ENCODE measurements at regions not wholly inside any gene's neighbourhood (a gene's known extent, or its start where the extent isn't known, plus 50 kb on each side); places are given as distances from the start of the nearest gene placed in this dataset.
A peak's percentile ranks its signal among the peaks of the same experiment; 100 is the strongest.

DNA sequence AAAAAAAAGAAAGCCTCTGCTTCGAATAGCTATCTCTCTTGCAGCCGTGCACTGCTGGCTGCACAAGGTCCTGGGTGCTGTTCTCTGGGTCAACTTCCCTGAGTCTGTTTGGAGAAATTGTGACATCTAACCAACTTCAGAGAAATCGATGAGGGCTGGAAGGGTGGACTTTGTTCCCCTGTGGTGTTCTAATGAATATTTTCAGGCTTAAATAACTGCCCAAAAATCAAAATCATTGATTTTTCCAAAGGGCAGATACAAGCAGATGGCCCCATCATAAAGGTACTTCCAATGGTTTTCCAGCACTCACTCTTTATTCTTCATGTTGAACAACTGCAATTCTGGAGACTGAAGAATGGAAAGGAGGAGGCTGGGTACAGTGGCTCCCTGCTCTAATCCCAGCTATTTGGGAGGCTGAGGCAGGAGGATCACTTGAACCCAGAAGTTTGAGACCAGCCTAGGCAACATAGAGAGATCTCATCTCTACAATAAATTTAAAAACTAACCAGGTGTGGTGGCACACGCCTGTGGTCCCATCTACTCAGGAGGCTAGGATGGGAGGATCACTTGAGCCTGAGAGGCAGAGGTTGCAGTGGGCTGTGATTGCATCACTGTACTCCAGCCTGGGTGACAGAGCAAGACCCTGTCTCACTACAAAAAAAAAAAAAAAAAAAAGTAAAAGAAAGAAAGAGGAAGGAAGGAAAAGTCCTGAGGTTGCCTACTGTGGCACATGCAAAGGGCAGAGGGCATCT lies 59.1 kb downstream of the FOXA2 start (continued):
- TF ChIP-seq, protein P1, sequence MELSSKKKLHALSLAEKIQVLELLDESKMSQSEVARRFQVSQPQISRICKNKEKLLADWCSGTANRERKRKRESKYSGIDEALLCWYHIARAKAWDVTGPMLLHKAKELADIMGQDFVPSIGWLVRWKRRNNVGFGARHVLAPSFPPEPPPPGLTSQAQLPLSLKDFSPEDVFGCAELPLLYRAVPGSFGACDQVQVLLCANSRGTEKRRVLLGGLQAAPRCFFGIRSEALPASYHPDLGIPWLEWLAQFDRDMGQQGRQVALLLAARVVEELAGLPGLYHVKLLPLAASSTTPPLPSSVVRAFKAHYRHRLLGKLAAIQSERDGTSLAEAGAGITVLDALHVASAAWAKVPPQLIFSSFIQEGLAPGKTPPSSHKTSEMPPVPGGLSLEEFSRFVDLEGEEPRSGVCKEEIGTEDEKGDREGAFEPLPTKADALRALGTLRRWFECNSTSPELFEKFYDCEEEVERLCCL (CRISPR knock-in tag; IDR thresholded peaks at IDR 0.05; ENCODE audit: borderline replicate concordance), result 0 out of 2 replicates have a peak, but pooled peaks have one; percentile 9
- TF ChIP-seq, protein P2, sequence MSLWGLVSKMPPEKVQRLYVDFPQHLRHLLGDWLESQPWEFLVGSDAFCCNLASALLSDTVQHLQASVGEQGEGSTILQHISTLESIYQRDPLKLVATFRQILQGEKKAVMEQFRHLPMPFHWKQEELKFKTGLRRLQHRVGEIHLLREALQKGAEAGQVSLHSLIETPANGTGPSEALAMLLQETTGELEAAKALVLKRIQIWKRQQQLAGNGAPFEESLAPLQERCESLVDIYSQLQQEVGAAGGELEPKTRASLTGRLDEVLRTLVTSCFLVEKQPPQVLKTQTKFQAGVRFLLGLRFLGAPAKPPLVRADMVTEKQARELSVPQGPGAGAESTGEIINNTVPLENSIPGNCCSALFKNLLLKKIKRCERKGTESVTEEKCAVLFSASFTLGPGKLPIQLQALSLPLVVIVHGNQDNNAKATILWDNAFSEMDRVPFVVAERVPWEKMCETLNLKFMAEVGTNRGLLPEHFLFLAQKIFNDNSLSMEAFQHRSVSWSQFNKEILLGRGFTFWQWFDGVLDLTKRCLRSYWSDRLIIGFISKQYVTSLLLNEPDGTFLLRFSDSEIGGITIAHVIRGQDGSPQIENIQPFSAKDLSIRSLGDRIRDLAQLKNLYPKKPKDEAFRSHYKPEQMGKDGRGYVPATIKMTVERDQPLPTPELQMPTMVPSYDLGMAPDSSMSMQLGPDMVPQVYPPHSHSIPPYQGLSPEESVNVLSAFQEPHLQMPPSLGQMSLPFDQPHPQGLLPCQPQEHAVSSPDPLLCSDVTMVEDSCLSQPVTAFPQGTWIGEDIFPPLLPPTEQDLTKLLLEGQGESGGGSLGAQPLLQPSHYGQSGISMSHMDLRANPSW (CRISPR knock-in tag; IDR thresholded peaks at IDR 0.05; ENCODE audit: borderline replicate concordance), result 0 out of 2 replicates have a peak, but pooled peaks have one; percentile 73
- TF ChIP-seq ZNF333 (CRISPR knock-in tag; IDR thresholded peaks at IDR 0.05; ENCODE audit: borderline replicate concordance) (0 out of 2 replicates have a peak, but pooled peaks have one; percentile 34), ASH2L (IDR thresholded peaks at IDR 0.05; ENCODE audit: insufficient read length, low read depth, low read length) (peak; percentile 51), ZNF121 (CRISPR knock-in tag; IDR thresholded peaks at IDR 0.05) (0 out of 2 replicates have a peak, but pooled peaks have one; percentile 43), GFI1 (CRISPR knock-in tag; IDR thresholded peaks at IDR 0.05; ENCODE audit: borderline replicate concordance) (peak; percentile 88), ELF4 (CRISPR knock-in tag; IDR thresholded peaks at IDR 0.05; ENCODE audit: borderline replicate concordance) (no peak), ZNF761 (CRISPR knock-in tag; conservative IDR thresholded peaks at IDR 0.05) (peak; percentile 79; the same call in 1 of the 2 replicates), ZEB1 (IDR thresholded peaks at IDR 0.05; ENCODE audit: insufficient replicate concordance, low read depth) (peak; percentile 89), PHF21A (CRISPR knock-in tag; IDR thresholded peaks at IDR 0.05) (peak; percentile 95), ZSCAN20 (CRISPR knock-in tag; IDR thresholded peaks at IDR 0.05; ENCODE audit: borderline replicate concordance) (no peak; the same call in 1 of the 2 replicates), ZZZ3 (CRISPR knock-in tag; IDR thresholded peaks at IDR 0.05; ENCODE audit: borderline replicate concordance) (no peak)
- TF ChIP-seq, protein P3, sequence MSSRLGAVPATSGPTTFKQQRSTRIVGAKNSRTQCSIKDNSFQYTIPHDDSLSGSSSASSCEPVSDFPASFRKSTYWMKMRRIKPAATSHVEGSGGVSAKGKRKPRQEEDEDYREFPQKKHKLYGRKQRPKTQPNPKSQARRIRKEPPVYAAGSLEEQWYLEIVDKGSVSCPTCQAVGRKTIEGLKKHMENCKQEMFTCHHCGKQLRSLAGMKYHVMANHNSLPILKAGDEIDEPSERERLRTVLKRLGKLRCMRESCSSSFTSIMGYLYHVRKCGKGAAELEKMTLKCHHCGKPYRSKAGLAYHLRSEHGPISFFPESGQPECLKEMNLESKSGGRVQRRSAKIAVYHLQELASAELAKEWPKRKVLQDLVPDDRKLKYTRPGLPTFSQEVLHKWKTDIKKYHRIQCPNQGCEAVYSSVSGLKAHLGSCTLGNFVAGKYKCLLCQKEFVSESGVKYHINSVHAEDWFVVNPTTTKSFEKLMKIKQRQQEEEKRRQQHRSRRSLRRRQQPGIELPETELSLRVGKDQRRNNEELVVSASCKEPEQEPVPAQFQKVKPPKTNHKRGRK (CRISPR knock-in tag; IDR thresholded peaks at IDR 0.05), result 0 out of 2 replicates have a peak, but pooled peaks have one; percentile 10
- TF ChIP-seq, protein P4, sequence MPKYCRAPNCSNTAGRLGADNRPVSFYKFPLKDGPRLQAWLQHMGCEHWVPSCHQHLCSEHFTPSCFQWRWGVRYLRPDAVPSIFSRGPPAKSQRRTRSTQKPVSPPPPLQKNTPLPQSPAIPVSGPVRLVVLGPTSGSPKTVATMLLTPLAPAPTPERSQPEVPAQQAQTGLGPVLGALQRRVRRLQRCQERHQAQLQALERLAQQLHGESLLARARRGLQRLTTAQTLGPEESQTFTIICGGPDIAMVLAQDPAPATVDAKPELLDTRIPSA (CRISPR knock-in tag; IDR thresholded peaks at IDR 0.05; ENCODE audit: borderline replicate concordance), result no peak
- TF ChIP-seq, protein P5, sequence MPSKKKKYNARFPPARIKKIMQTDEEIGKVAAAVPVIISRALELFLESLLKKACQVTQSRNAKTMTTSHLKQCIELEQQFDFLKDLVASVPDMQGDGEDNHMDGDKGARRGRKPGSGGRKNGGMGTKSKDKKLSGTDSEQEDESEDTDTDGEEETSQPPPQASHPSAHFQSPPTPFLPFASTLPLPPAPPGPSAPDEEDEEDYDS (CRISPR knock-in tag; IDR thresholded peaks at IDR 0.05), result no peak; the same call in 1 of the 2 replicates
- TF ChIP-seq, protein P6, sequence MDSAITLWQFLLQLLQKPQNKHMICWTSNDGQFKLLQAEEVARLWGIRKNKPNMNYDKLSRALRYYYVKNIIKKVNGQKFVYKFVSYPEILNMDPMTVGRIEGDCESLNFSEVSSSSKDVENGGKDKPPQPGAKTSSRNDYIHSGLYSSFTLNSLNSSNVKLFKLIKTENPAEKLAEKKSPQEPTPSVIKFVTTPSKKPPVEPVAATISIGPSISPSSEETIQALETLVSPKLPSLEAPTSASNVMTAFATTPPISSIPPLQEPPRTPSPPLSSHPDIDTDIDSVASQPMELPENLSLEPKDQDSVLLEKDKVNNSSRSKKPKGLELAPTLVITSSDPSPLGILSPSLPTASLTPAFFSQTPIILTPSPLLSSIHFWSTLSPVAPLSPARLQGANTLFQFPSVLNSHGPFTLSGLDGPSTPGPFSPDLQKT (CRISPR knock-in tag; IDR thresholded peaks at IDR 0.05; ENCODE audit: borderline replicate concordance), result no peak
- TF ChIP-seq, protein P7, sequence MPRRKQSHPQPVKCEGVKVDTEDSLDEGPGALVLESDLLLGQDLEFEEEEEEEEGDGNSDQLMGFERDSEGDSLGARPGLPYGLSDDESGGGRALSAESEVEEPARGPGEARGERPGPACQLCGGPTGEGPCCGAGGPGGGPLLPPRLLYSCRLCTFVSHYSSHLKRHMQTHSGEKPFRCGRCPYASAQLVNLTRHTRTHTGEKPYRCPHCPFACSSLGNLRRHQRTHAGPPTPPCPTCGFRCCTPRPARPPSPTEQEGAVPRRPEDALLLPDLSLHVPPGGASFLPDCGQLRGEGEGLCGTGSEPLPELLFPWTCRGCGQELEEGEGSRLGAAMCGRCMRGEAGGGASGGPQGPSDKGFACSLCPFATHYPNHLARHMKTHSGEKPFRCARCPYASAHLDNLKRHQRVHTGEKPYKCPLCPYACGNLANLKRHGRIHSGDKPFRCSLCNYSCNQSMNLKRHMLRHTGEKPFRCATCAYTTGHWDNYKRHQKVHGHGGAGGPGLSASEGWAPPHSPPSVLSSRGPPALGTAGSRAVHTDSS (CRISPR knock-in tag; conservative IDR thresholded peaks at IDR 0.05), result no peak

Measured in HepG2 (cell line).